AG09309 (cell line): ENCODE measurements at regions not wholly inside any gene's neighbourhood (a gene's known extent, or its start where the extent isn't known, plus 50 kb on each side); places are given as distances from the start of the nearest gene placed in this dataset.

Experiments used
- DNase-seq: peaks from one replicate; pipeline ENCODE4 v3.0.0-alpha.2; 2010; ENCODE audit warnings: low read depth
- H3K4me3 ChIP-seq: 2 replicates; pipeline ENCODE4 v1.5.1; 2011; ENCODE audit warnings: mild to moderate bottlenecking, low read depth, low read length, moderate library complexity; ENCODE audit not compliant: control insufficient read depth
- TF ChIP-seq, protein P1 (sequence below): IDR thresholded peaks from 2 replicates; pipeline ENCODE4 v1.5.1; 2011; ENCODE audit warnings: mild to moderate bottlenecking, low read depth, low read length, inconsistent platforms; ENCODE audit not compliant: insufficient read depth, control insufficient read depth; ENCODE audit errors: missing control alignments

DNA sequence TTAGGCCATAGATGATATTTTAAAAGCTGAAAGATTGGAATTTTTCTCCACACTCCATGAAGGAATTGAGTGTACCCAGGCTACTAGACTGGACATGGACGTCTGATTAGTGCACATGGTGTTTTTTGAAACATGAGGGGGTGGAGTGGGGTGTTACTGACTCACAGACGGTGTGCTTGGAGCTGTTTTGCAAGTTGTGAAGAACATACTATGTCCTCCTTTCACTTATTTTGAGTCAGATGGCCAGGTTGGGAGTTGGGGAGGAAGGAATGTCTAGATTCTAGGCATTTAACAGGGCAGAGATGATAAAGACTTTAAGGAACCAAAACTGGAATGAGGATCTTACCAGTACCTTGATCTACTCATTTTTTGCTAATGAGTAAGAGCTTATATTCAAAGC lies 158.1 kb upstream of the MTNR1B start:
- no peak for DNase-seq
- TF ChIP-seq, protein P1, sequence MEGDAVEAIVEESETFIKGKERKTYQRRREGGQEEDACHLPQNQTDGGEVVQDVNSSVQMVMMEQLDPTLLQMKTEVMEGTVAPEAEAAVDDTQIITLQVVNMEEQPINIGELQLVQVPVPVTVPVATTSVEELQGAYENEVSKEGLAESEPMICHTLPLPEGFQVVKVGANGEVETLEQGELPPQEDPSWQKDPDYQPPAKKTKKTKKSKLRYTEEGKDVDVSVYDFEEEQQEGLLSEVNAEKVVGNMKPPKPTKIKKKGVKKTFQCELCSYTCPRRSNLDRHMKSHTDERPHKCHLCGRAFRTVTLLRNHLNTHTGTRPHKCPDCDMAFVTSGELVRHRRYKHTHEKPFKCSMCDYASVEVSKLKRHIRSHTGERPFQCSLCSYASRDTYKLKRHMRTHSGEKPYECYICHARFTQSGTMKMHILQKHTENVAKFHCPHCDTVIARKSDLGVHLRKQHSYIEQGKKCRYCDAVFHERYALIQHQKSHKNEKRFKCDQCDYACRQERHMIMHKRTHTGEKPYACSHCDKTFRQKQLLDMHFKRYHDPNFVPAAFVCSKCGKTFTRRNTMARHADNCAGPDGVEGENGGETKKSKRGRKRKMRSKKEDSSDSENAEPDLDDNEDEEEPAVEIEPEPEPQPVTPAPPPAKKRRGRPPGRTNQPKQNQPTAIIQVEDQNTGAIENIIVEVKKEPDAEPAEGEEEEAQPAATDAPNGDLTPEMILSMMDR, result no peak
- no peak overlapping the region for H3K4me3 ChIP-seq

DNA sequence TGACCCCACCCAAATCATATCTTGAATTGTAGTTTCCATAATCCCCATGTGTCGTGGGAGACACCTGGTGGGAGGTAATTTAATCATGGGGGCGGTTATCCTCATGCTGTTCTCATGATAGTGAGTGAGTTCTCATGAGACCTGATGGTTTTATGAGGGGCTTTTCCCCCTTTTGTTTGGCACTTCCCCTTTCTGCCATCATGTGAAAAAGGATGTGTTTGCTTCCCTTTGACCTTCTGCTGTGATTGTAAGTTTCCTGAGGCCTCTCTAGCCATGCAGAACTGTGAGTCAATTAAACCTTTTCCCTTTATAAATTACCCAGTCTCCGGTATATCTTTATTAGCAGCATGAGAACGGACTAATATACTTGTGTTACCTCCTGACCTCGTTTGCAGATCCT lies 156.6 kb upstream of the MTNR1B start:
- TF ChIP-seq, protein P1, result no peak
- no peak for DNase-seq
- H3K4me3 ChIP-seq, result no peak overlapping the region

DNA sequence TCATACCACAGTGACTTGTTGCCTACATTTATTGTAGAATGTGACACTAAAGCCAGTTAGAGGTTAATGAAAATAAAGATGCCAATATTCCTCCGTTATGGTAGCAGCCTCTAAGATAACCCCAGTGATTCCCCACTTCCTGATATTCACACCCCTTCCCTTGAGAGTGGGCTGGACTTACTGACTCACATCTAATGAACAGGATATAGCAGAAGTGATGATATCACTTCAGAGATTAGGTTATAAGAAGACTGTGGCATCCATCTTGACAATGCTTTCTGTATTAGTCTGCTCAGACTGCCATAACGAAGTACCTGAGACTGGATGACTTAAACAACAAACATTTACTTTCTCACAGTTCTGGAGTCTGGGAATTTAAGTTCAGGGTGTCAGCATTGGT lies 149.6 kb upstream of the MTNR1B start:
- H3K4me3 ChIP-seq, result no peak overlapping the region
- TF ChIP-seq, protein P1, result no peak
- no peak for DNase-seq

DNA sequence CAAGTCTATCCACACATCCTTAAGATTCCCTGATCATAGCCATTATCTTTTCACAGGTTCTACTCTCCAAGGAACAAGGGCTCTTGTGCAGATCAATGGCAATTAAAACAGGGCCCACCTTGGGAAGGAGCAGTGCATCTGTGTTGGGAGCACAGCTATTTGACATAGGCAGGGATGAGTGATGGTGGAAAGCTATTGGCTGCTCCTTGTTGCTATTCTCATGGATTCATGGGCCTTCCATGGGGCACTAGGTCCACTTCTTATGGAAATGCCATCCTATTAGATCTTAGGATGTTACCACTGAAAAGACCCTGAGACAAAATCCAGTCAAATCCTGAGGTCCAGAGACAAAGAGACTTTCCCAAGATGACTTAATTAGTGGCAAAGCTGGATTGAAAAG lies 148.6 kb upstream of the MTNR1B start:
- no peak overlapping the region for H3K4me3 ChIP-seq
- TF ChIP-seq, protein P1, result no peak
- DNase-seq, result no peak

DNA sequence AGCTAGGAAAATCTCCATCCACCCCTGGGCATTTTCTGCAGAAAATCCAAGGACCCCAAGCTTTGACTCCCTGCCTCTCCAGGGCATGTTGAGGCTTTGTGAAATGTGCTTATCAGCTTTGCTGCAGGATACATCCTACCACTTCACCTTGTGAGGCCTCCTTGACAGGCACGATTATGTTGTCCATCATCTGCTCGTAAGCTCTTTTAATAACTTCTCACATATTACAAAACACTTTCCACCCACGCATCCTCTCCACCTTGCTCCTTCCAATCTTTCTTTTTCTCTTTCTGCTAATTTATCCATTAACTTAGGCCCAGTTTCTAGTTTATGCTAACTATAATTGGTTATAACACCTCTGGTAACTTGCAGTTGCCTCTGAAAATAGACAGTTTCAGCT lies 147.0 kb upstream of the MTNR1B start:
- DNase-seq, result no peak
- TF ChIP-seq, protein P1, result no peak
- no peak overlapping the region for H3K4me3 ChIP-seq

DNA sequence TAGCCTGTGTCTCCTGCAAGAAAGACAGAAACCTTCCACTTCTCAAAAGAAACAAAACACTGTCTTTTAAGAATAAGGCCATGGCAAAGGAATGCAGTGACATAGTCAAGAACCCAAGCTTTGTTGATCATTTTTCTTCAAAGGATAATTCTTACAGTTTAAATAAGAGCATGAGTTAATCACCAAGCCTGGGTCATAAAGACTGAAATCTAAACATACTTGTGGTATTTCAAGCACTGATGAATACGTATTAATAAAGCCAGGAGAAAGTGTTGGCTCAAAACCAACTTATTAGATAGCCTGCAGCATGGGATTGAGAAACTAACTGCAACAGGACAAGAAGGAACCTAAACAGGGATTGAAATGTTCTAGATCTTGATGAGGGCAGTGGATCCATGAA lies 143.3 kb upstream of the MTNR1B start:
- TF ChIP-seq, protein P1, result no peak
- no peak overlapping the region for H3K4me3 ChIP-seq
- no peak for DNase-seq

DNA sequence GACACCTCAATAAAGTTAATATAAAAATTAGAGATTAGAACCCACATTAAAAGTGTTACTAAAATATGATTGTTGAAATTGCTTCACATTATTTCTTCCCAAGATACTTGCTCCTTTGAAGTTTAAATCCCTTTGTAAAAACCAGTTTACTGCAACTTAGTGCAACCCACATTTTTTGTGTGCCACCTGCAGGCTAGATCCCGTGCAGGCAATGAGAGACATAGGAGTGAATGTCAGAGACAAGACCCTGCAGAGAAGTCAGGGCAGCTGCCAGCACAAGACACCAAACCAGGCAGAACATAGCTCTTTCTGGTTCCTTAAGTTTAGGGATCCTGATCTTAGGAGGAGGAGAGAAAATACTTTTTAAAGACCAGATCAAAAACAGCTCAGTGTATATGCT lies 142.8 kb upstream of the MTNR1B start:
- no peak overlapping the region for H3K4me3 ChIP-seq
- TF ChIP-seq, protein P1, result no peak
- DNase-seq, result no peak
